Kidney tubule cell (primary cell): ENCODE measurements at regions not wholly inside any gene's neighbourhood (a gene's known extent, or its start where the extent isn't known, plus 50 kb on each side); places are given as distances from the start of the nearest gene placed in this dataset.

Experiments
- DNase-seq: peaks from one replicate; pipeline ENCODE4 v3.0.0-alpha.2; 2018; ENCODE audit warnings: low spot score

DNA sequence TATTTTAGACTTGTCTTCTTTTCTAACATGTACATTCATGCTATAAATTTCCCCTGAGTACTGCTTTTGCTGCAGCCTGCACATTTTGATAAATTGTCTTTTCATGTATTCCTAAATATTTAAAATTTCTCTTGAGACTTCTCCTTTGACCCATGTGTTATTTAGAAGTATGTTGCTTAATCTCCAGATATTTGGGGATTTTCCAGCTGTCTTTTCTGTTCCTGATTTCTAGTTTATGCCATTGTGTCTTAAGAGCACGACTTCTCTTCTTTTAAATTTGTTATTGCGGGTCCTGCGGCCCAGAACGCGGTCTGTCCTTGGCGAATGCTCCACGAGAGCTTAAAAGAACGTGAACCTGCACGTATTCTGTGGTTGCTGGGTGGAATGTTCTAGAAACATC is 136.4 kb downstream of the KIF26A start:
- DNase-seq = no peak

DNA sequence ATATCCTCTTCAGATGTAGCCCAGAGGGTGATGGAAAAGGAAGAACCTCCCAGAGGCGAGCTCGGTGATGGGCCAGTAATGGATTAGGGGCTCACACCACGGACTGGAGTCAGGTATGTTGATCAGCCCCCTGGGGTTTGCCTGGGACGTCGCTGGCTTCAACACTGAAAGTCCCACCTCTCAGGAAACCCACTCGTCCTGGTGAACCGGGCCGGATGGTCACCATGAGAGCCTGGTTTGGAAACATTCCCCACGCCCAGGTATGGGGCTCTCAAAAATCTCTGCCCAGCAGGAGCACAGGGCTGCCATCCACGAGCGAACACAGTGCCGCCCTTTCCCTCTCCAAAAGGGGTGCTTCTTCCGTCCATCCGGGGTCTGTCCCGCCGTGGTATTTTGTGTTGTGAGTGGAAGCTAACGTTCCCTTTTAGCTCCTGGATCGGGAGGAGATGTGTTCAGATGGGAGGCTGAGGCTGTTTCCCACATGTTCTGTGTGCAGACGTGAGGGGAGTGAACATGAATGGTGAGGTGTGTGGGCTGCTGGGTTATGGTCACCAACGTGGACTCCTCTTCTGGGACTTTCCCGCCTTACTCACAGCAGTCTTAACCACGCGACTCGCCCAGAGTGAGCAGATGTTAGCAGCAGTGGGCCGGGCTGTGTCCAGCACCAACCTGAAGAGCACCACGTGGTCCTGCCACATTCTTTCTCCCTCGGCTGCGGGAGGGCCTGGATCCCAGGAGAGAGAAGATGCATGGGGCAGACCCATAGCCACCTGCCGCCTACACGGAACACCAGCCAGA is 139.2 kb downstream of the KIF26A start:
- DNase-seq = no peak

DNA sequence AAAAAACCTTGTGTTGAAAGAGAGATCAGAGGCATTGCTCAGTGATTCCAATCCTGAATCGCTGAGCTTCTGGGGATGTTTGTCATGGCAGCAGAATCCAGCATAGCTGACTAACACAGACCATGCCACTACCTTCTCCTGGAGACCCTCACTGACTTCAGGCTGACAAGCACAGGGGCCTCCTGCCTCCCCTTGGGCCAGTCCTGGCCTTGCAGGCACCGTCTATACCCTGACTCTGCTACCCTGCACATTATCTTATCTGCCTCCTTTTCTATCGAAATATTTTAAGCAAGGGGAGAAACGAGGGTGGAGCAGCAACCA is 139.8 kb downstream of the KIF26A start:
- DNase-seq = no peak

DNA sequence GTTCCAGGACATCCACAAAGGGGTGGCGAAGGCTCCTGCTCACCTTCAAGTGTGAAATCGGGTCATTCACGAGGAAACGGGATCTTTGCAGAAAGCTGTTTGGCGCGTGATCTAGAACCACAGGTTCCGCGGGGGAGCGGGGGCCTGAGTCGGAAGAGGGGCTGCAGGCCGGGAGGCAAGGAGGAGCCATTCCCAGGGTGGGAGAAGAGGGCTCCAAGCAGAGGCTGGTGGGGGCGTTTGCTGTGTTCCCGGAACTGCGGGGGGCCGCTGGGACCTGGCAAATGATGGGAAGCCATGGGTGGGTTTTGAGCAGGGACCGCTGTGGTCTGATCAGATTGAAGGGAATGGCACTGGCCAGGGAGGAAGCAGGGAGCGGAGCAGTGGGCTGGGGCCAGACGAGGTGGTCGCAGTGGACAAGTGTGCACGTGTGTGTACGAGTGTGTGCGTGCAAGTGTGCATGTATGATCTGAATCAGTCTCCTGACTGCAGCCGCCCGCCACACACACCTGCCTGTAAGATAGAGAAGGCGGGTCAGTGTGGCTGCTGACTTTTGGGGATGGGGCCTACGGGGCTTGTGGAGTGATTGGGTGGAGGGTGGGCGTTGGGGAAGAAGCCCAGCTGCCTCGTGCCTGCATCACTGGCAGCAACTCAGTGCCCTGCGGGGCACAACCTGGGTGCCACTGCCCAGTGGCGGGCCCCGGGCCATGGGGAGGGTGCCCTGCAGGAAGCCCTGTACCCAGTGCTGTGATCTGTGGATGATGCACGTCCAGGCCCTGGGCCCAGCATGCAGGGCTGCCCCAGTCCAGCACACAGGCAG is 141.9 kb downstream of the KIF26A start:
- DNase-seq = no peak

DNA sequence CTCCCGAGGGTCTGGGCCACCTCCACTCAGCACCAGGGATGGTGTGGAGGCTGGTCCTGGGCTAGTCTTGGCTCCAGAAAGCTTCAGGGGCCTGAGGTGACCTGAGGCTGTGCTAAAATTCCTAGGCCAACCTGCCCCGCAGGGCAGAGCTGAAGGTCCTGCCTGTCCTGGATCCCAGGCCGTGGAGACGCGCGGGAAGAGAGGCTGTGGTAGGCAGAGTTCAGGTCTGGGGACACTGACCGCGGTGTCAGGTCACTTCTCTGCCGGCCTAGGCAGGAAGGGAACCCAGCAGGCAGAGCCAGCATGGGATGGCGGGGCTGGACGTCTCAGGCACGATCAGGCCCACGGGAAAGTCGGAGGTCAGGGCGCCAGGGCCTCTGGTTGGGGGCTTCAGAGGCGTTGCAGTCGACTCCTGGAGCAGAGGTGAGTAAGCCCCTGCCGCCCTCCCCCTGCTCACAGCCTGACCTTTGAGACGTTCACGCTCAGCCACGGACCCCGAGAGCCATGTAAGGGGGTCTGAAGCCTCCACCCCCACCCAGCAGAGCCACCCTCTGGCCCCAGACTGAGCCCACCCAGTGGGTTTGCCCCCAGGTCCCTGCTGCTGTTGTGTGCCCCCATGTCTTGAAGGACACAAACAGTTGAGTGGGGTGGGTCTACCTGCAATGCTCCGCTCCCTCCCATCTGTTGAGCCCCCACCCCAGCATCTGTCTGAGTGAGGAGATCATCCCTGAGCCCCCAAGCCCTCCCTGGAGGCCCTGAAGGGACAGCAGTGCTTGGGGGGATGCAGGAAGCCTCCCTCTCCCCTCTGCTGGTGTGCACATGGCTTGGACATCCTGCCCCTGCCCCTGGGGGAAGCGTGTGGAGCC is 142.7 kb downstream of the KIF26A start:
- DNase-seq = no peak

DNA sequence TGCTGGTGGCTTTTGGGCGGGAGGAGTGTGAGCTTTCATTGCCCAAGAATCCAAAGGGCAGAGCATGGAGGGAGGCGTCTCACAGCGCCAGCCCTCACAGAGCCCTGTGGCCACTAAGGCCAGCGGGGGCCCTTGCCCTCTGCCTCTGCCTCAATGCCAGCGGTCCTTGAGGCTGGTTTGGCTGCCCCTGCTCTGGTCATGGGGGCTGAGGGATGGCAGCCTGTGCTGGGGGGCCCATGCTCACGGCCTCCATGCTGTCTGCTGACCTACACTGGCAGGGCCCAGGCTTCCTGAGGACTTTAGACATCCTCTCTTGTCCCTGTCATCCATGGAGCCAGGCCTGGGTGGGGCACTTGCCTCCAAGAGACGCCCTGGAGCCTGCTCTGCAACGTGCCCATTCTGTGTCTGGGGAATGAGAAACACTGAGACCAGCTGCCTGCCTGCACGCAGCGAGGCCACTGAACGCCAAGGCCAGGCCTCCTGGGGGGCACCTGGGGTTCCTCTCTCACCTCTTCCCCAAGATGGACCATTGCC is 143.4 kb downstream of the KIF26A start:
- DNase-seq = no peak

DNA sequence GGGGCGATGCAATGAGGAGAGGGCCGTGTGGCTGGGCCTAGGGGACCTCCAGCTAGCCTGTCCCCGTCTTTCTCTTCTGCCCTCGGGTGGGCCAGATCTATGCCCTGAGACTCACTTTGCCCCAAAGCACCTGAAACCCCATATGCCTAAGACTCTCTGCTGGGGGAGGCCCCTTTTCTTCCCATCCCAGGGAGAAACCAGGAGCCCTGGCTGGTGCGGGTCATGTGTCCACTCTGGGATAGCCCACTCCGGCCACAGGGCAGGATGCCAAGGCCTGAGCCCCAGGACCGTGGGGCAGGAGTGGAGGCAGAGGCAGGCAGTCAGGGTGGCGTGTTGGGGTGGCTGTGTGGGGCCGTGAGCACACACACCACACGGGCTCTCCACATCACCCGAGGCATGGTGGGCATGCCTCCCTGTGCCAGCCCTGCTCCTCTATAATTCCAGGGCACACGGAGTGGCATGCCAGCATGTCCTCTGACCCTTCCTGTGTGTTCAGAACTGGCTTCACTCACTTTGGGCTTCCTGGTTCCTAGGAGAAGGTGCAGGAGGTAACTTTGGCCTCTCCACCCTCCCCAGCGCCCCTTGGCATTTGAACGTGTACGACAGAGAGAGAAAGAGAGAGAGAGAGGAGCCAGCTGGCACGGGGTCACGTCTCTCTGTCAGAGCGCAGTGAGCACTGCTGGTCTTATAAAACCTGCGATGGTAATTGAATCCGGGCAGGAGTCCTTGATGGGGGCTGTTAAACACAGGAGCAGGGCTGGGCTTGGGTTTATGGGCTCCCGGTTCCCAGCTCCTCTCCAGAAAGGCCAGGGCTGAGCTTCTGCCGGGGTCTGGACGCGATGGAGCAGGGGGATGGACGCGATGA is 144.2 kb downstream of the KIF26A start:
- no peak for DNase-seq

DNA sequence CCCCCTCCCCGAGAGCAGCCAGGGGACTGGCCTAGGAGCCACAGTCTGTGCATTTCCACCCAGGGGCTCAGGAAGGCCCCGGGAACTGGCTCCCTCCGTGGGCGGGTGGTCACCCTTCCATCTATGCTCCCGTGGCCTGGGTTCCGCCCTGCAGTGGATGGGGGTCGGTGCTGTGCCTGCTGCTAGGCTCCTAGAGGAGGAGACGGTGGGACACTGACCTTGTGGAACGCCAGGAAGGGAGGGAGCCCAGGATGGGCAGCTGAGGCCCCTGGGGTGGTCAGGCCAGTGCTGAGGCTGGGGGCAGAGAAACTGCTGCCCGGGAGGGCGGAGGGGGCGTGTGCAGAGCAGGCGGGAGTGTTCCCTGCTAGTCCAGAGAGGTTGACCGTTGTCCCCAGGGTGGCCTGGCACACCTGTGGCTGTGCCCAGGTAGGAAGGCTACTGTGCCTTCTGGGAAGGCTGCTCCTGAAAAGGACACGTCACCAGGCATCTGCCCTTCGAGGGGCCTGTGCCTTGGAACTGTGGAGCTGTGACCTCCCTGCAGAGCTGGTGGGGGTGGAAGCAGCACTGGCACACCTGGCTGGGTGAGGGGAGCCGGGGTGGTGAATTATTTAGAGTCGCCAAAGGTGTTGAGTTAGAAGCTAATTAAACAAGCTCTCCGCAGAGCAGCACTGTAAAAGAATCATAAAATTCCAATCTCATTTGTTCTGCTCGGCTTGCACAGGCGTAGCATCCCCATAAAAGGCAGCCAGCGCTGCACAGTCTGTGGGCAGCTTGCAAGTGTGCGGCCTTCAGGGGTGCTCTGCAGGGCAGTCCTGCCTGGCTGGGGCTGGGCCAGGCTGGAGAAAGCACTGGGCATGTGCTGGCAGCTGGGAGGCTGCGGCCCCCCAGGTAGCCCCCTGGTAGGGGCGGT is 145.1 kb downstream of the KIF26A start:
- DNase-seq = no peak

DNA sequence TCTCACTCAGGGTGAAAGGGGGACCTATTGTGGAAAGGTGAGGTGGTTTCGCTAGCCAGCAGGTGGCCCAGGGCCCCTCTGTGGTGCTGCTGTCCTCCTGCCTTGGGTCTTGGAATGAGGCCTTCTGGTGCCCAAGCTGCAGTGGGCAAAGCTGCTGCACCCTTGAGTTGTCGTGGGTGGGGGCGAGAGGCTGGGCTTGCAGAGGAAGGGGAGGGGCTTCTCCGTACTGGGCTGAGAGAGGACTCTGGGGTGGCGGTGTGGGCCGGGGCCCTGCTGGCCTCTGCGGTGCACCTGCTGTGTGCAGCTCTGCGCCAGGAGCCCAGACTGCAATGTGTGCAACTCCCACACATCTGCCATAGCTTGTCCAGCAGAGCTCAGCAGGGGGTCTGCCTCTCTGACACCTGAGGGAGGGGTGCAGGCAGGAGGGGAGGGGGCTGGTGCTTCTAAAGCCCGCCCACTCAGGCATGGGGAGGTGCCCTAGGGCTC is 145.8 kb downstream of the KIF26A start:
- no peak for DNase-seq

DNA sequence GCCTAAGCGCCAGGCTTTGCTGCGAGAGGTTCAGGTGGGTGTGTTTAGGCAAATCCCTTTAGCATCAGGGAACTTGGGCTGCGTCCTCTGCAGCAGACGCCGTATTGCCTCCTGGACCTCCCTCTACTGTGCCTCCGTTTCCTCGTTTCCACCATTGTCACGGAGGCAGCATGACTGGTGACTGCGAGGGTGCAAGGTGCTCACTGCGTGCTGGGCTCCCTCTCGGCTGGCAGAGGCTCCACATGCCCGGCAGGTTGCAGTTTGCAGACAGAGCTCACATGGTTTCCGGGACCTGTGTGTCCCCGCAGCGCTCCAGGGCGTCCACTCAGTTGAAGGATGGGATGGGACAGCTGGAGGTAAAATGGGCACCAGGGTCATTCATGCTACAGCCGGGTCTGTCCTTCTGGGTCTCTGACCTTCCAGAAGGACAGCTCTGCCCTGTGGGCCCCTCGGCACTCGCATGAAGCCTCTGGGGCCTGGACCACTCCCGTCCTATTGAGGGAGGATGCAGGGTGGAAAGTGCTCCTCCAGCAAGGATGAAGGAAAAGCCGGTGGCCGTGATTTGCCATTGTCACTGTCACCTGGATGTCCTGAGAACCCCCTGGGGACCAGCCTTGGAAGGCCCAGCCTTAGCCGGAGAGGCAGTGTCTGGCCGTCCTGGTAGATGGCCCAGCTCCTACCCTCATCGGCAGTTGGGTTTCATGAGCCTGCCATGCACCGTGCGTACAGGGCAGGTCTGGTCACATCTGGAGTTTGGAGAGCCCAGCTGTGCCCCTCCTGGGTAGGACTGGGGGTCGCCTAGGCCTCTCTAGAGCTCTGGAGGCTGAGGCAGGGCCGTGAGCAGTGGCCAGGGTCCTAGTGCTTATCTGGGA is 146.5 kb downstream of the KIF26A start:
- DNase-seq = no peak

DNA sequence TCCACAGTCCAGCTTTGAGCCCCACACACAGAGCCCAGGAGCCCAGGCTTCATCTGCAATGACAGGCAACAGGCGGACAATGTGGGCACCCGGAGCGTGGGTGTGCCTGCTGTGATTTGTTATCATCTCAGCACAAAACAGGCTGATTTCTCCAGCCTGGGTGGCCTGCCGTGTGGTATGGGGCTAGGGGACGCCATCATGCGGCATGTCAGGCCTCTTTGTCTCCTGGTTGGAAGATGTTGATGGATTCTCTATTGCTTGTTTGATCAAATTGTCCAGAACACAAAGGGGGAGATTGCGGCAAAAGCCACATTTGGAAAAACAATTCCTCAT is 147.1 kb downstream of the KIF26A start:
- DNase-seq = no peak

DNA sequence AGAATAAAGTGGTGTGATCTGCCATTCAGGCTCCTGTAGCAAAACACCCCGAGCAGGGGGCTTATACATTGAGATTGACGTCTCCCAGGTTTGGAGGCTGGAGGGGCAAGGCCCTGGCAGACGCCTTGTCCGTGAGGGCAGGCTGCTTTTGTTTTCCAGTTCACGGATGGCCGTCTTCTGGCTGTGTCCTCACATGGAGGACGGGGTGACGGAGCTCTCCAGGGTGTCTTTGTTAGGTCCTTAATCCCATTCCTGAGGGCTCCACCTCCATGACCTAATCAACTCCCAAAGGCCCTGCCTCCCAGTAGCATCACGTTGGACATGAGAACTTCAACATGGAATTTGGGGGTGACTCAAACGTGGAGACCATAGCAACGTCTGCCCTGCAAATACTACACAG is 147.7 kb downstream of the KIF26A start:
- no peak for DNase-seq

DNA sequence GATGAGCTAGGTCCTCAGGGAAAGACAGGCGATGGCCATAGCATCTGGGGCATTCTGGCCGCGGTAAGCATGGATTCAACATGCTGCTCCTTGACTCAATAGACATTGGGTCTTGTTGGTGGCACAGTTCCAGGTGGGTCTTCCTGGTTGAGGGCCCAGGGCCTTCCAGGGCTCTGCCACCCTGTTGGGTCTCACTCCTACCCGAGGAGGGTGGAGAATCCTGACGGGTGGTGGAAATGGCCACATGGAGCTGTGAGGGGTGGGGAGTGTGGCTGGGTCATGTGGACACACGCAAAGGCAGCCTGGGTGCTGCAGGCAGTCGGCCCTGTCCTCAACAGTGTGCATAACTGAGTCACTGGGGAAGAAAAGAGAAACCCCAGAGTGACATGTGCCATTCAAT is 148.1 kb downstream of the KIF26A start:
- DNase-seq = no peak

DNA sequence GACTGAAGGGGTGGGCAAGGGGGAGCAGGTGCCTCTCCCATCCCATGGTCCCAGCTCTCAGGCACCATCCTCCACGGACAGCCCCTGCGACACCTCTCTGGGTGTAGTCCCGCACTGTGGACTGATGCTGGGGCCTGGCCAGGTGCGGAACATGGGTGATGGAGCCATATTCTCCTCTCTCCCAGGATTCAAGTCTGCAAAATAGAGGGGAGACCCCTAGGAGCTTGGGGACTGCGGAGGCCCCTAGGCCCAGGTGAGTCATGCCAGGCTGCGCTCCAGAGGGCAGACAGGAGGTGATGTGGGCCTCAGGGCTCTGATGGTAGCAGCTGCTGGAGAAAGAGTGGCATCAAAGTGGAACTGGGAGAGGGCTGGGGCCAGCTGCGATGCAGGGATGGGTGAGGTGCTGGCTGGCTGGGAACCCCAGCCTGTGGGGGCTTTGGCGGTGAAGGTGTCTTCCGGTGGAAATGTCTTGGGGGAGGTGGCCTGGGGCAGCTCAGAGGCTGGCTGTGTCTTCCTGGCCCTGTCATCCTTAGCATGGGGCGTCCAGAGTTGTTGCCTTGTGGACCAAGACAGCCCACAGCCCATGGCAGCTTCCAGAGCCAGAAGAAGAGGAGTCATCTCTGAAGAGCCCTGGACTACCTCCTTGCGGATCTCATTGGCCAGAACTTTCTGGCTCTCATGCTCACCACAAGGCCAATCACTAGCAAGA is 149.1 kb downstream of the KIF26A start:
- no peak for DNase-seq

DNA sequence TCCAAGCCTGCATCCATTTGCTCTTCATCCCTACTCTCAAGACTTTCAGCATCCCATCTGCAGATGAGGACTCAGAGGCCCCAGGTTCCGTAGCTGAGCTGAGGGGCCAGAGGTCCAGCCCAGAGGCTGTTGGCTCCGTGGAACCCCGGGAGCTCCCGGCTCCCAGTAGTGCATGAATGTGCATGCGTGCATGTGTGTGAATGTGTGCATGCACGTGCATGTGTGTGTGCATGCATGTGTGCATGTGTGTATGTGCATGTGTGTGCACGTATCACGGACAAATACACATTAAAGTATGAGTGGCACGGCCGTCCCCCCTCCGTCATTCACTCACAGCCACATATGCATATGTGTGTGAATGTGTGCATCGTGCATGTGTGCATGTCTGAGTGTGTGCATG is 149.9 kb downstream of the KIF26A start:
- no peak for DNase-seq

DNA sequence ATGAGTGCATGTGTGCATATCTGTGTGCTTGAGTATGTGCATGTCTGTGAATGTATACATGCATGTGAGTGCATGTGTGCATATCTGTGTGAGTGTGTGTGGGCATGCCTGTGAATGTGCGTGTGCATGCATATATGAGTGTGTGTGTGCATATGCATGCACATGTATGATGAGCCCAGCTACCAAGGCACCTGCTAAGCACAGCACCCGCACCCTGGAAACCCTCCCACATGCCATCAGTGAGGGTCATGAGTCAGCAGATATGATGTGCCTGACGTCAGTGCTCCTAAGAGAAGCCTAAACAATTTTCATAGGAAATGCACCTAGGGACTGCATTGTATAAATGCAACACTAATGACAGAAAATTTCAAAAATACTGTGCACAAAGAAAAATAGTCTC is 151.1 kb downstream of the KIF26A start:
- no peak for DNase-seq

DNA sequence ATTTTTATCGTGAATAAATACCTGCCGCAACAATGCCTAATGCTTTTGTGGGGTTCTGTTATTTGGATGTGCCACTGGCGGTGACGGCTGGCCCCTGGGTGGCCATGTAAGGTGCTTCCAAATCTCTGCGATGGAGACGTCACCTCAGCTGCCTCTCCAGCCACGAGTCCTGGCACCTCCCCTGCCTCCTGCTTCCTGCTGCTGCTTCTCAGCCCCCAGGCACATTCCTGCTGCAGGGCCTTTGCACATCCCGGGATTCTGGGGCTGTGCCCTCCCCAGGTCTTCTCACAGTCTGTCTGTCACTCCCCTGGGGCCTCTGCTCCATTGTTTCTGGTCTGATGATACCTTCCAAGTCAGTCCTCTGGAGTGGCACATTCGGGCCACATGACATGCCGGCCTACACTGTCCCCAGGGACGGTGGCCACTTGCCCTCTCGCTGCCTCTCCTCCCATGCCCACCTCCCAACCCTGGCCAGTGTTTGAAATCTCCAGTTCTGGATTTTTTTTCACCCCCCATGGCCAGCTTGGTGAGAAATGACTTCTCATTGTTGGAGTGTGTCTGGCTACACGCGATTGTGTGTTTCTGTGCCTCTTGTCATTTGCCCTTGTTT is 151.8 kb downstream of the KIF26A start:
- no peak for DNase-seq

DNA sequence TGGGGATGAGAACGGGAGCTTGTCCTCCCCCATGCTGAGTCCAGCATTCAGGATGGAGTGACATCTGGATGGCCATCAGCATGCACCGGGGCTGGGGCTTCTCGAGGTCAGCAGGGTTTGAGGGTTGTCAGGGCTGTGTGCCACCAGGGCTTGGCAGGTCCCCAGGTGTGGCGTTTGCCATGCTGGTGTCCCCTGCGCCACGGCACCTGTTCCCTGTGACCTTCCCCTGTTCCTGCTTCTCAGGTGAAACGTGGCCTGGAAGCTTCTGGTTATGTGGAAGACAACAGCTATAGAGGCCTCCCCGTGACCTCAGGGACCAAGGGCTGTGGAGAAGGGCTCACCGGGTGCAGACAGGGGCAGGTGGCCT is 152.4 kb downstream of the KIF26A start:
- no peak for DNase-seq
